G401.6 (cell line): ENCODE measurements at regions not wholly inside any gene's neighbourhood (a gene's known extent, or its start where the extent isn't known, plus 50 kb on each side); places are given as distances from the start of the nearest gene placed in this dataset.

Experiments
- FAIRE-seq: peaks from 2 replicates; lab custom pipeline; 2012; peaks lifted over from hg19 to GRCh38; lab: Jason Lieb, UNC

DNA sequence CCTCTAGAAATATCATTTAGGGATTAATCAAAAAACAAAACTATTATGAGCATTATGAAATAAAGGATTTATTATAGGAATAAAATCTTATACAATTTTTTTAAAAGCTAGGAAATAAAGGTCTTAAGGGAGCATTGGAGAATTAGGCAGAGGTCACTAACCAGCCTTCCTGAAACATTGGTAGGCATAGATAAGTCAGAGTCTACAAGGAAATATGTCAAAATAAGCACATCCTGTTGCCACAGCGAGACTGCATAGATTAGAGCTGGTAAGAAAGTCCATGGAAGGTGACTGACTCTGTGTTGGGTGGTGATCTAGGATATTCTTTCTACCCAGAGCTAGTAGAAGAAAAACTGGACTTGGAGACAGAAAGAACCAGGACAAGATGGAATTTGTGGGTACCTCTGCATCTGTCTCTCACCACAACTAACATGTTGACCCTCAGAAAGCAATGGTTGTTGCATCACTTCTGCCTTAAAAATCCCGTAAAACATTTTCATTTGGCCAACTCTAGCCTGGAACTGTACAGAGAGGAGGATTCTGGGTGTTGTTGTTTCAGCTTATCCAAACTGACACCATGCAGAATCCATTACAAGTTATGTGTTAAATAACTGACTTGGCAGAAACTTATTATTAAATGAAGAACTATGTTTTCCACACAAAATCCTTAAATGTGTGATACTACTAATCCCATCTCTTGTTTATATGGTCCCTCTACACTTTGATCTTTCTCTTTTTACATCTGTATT, 77.1 kb downstream of the FBXO5 start:
- no peak for FAIRE-seq

DNA sequence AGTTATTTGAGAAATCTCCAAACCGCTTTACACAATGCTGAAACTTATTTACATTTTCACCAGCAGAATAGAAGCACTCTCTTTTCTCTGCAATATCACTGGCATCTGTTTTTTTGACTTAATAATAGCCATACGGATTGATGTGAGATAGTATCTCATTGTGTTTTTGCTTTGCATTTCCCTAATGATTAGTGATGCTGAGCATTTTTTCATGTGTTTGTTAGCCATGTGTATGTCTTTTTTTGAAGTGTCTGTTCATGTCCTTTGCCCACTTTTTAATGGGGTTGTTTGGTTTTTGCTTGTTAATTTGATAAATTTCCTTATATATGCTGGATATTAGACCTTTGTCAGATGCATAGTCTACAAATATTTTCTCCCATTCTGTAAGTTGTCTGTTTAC, 73.6 kb downstream of the FBXO5 start:
- FAIRE-seq, result no peak

DNA sequence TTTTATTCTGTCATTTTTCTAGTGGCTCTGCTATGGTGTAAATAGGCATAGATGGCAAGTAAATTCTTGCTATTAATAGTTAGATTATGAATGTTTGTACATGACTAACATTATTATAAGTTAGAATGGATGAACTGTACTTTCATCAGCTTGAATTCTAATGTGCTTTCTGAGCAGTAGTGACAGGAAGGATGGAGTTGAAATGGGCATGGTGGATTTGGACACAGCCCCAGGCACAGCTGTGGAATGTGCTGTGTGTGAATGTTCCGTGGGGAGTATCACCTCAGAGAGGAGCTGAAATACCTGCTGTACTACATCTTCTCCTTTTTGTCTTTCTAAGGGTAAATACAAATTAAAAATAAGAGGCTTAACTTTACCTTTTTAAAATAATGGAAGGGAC, 66.8 kb downstream of the FBXO5 start:
- no peak for FAIRE-seq

DNA sequence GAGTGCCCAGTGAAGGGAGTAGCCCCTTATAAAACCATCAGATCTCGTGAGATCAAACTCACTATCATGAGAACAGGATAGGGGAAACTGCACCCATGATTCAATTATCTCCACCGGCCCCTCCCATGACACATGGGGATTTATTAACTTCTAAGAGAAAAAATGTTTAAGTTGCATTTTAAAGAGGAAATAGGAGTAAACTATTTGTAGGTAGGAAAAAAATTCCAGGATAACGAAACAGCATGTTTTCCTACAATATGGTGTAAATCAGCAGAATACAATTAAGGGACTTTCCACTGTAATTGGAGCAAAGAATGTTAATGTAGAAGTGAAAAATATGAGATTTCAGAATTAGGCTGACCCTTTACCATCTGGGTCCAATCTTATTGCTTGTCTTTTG, 63.9 kb downstream of the FBXO5 start:
- no peak for FAIRE-seq

DNA sequence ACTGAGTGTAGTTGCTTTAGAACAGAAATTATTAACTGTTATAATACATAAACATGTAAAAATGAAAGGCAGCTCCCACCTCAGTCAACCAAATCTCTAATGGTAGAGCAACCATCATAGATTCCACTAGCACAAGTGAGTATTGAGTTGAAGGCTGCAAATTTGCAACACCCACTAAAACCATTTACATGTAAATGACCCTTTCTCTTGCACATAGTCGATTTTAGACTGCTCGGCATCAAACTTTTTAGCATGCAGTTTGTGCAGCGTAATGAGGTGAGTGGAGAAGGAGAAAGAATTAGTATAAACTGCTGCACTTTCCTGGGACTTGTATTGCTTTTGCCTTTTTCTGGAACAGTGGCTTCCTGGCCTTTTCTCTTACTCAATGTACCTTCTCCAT, 62.8 kb downstream of the FBXO5 start:
- FAIRE-seq, result no peak
